GM12891 (cell line): ENCODE measurements at regions not wholly inside any gene's neighbourhood (a gene's known extent, or its start where the extent isn't known, plus 50 kb on each side); places are given as distances from the start of the nearest gene placed in this dataset.

Experiments used
- POLR2A ChIP-seq: IDR thresholded peaks from 2 replicates; pipeline ENCODE4 v1.6.1; 2011; ENCODE audit warnings: low read depth, low read length, control low read depth
- POLR2AphosphoS5 ChIP-seq: IDR thresholded peaks from 2 replicates; pipeline ENCODE4 v1.6.1; 2011; ENCODE audit warnings: low read depth, low read length, control low read depth

DNA sequence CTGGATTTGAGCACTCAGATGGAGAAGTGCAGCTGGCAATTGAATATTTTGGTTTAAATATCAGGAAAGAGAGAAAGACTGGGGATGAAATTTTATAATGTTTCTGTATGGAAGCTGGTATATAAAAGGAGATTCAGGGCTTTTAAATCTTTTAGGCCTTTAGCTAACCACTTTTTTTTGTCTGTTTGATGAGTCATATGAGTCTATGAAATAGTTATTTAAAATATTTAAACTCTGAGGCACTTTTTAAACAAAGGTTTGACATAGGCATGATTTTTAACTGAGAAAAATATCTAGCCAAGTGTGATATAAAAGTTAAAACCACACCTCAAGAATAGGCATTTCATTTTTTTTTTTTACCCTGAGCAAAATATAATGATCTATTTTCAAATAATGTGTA, 944.3 kb downstream of the GATA3 start:
- TF ChIP-seq POLR2A (no peak), POLR2AphosphoS5 (no peak)
